Transverse colon (tissue), 4 donors: ENCODE measurements at regions not wholly inside any gene's neighbourhood (a gene's known extent, or its start where the extent isn't known, plus 50 kb on each side); places are given as distances from the start of the nearest gene placed in this dataset.

Source experiments
- CTCF ChIP-seq, 5 experiments: fragments of 200-600 bp in 3 of 5; fragments of 450-650 bp in 2 of 5; sonication (generic) in 3 of 5; IDR thresholded peaks; 1 replicate in 2 of 5; 2 replicates in 3 of 5; pipeline ENCODE4 v1.5.1; 2016 to 2017; ENCODE audit warnings: antibody characterized with exemption in 5 of 5, inconsistent platforms in 3 of 5, mild to moderate bottlenecking in 2 of 5, moderate library complexity in 1 of 5
- POLR2AphosphoS5 ChIP-seq, 3 donors: sonication (generic); formaldehyde crosslinking; IDR thresholded peaks; one replicate each; pipeline ENCODE4 v1.6.1; 2016; ENCODE audit warnings: antibody characterized with exemption in 3 of 3

GRCh38 chr11:39113606-39114005 lies 2345.8 kb downstream of the LRRC4C start:
- TF ChIP-seq CTCF (IDR thresholded peaks at IDR 0.05) (no peak), POLR2AphosphoS5 (IDR thresholded peaks at IDR 0.05) (no peak)
